Adipocyte (in vitro differentiated cells): ENCODE measurements at regions not wholly inside any gene's neighbourhood (a gene's known extent, or its start where the extent isn't known, plus 50 kb on each side); places are given as distances from the start of the nearest gene placed in this dataset.

ENCODE experiments used
- DNase-seq: peaks from one replicate; pipeline ENCODE4 v3.0.0-alpha.2; 2015; ENCODE audit warnings: low read depth
- H3K27me3 ChIP-seq: replicated peaks from 2 replicates; pipeline ENCODE4 v1.7.0; 2013; ENCODE audit warnings: mild to moderate bottlenecking, low read length, moderate library complexity; ENCODE audit not compliant: control insufficient read depth, insufficient read depth
- H3K36me3 ChIP-seq: 2 replicates; pipeline ENCODE4 v1.7.0; 2013; ENCODE audit warnings: low read length, mild to moderate bottlenecking, moderate library complexity; ENCODE audit not compliant: control insufficient read depth, insufficient read depth, severe bottlenecking
- H3K4me1 ChIP-seq: 2 replicates; pipeline ENCODE4 v1.7.0; 2013; ENCODE audit warnings: mild to moderate bottlenecking, low read length, moderate library complexity; ENCODE audit not compliant: control insufficient read depth, insufficient read depth
- H3K4me3 ChIP-seq: 2 replicates; pipeline ENCODE4 v1.7.0; 2013; ENCODE audit warnings: mild to moderate bottlenecking, low read length, moderate library complexity
- H3K9ac ChIP-seq: 2 replicates; pipeline ENCODE4 v1.7.0; 2013; ENCODE audit warnings: mild to moderate bottlenecking, low read length, moderate library complexity
- H3K9me3 ChIP-seq: 2 replicates; pipeline ENCODE4 v1.7.0; 2013; ENCODE audit warnings: mild to moderate bottlenecking, low read length, moderate library complexity; ENCODE audit not compliant: control insufficient read depth

DNA sequence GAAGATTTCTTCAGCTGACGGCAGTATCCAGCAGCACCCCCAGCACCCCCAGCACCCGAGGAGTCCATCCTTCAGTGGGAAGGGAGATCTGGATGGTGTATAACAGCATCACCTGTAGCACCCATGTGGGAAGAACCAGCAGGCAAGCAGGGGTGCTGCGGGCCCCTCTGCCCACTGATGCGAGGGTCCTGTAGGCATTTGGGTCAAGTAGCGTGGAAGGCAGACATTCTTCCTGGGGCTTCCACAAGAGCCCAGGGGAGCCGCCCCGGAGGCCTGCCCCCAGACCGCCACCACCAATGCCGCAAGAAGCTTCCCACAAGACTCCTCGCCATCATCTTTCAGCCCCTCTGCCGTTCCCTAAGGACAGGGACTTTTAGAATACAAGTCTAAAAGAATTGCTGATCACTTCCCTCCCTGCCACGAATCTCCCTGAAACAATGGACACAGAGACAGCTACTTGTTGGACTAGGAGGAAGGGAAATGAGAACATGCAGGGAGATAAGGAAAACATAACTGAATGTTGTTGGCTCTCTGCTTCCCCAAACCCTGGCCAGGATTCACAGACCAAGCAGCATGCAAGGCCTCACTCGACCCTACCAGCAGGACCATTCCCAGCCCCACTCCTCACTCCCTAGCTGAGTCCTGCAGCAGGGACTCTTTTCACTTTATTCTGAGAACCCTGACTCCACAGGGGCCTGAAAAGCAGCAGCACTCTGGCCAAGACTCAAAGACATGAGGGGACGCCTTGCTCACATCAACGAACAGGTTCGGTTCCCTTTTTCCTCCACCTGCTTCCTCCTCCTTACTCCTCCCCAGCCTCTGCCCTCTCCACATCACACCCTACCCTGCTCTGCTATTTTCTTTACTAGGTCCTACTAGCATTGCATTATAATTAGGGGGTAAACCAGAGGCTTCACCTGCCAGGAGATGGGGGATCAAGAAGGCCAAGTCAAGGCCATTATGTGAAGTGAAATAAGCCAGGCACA, 164.5 kb downstream of the HERPUD2 start:
- Histone ChIP-seq H3K9me3 (no peaks in the 10 kb centered on the region), H3K4me3 (no peak overlapping the region), H3K4me1 (peaks cover 4% of the 10 kb centered on the region), H3K36me3 (no peaks in the 10 kb centered on the region), H3K9ac (no peak overlapping the region), H3K27me3 (peaks cover 59% of the 10 kb centered on the region)
- DNase-seq, result no peak

DNA sequence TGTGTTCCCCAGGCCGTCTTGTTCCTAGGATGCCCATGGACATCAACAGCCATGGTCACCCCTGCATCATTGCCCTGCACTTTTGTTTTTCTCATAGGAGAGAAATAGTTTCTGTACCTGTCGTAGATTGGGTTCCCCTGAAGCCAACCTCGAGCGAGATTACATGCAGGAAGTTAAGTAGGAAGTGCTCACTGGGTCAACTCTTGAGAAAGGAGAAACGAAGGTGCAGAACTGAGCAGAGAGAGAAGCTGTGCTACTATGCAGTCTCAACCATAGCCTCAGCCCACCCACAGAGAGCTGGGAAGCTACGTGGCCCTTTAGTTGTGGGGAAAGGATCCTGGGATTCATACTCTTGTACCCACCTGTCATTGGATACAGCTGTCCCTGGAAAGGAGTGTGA, 165.2 kb downstream of the HERPUD2 start:
- H3K9me3 ChIP-seq, result no peaks in the 10 kb centered on the region
- DNase-seq, result no peak
- H3K4me1 ChIP-seq, result peaks cover 4% of the 10 kb centered on the region
- H3K27me3 ChIP-seq, result peaks cover 63% of the 10 kb centered on the region
- H3K9ac ChIP-seq, result no peak overlapping the region
- H3K4me3 ChIP-seq, result no peak overlapping the region
- no peaks in the 10 kb centered on the region for H3K36me3 ChIP-seq

DNA sequence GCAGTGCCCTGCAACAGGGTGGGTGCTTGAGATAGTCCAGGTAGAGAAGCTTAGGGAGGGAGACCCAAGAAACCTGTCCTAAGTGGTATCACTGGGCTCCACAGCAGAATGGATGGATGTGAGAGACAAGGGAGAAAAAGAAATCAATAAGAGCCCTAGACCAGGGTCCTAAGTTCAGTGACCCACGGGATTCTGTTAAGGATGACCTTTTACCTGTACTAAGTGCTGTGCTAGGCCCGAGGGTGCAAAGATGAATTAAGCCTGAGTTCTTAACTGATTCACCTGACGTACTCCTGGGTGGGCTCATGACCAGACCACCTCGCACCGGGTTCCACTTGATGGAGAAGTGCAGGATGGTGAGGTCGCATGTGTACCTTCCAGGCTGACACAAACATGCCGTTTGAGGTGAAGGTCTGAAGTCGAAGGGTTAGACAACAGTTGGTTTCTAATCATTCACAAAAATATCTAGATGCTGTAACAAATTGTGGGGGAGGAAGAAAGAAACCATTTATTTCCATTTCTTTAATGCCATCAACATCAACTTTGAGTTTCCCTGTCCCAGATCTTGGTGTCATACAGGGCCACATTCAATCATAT, 166.5 kb downstream of the HERPUD2 start:
- no peaks in the 10 kb centered on the region for H3K9me3 ChIP-seq
- H3K27me3 ChIP-seq, result peaks cover 73% of the 10 kb centered on the region
- DNase-seq, result no peak
- peaks cover 3% of the 10 kb centered on the region for H3K4me1 ChIP-seq
- H3K4me3 ChIP-seq, result no peak overlapping the region
- H3K36me3 ChIP-seq, result no peaks in the 10 kb centered on the region
- no peak overlapping the region for H3K9ac ChIP-seq

DNA sequence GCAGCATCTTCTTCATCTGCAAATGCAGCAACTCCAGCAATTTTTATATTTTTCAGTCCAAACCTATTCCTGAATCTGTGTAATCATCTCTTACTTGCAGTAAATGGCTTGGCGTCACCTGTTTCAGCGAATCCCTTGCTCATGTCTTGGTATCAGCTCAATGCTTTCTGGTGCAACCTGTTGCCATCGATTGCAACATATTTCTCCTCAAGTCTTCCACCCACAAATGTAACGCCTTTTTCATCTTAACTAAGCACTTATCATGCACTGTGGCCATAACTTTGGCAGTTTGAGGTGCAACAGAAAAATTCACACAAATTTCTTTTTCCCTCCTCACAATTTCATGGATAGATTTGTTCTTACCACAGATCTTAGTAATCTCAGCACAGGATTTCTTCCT, 168.3 kb downstream of the HERPUD2 start:
- Histone ChIP-seq H3K27me3 (peaks cover 72% of the 10 kb centered on the region), H3K9me3 (no peaks in the 10 kb centered on the region)

DNA sequence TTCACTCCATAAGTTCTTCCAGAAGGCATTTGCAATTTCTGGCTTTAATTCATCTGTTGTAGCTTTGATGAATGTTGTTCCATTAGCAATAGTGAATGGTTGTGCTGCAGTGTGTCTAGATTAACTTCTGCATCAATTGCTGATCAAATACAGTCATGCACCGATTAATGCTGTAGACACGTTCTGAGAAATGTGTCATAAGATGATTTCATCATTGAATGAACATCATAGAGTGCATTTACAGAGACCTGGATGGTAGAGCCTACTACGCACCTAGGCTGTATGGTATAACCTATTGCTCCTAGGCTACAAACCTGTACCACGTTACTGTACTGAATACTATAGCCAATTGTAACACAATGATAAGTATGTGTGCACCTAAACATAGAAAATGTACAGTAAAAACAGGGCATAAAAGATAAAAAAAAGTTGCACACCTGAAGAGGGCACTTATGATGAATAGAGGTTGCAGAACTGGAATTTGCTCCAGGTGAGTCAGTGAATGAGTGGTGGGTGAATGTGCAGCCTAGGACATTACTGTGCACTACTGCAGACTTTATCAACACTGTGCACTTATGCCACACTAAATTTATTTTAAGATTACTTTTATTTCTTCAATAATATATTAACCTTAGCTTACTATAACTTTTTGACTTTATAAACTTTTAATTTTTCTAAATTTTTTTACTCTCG, 170.7 kb downstream of the HERPUD2 start:
- Histone ChIP-seq H3K36me3 (no peaks in the 10 kb centered on the region), H3K9me3 (no peaks in the 10 kb centered on the region), H3K27me3 (peaks cover 56% of the 10 kb centered on the region), H3K4me3 (no peak overlapping the region), H3K9ac (no peak overlapping the region), H3K4me1 (peaks cover 8% of the 10 kb centered on the region)
- DNase-seq, result no peak

More for the DNA sequence above, 168.3 kb downstream of the HERPUD2 start:
- no peak overlapping the region for H3K4me3 ChIP-seq
- DNase-seq, result no peak
- H3K4me1 ChIP-seq, result no peaks in the 10 kb centered on the region
- no peaks in the 10 kb centered on the region for H3K36me3 ChIP-seq
- no peak overlapping the region for H3K9ac ChIP-seq

DNA sequence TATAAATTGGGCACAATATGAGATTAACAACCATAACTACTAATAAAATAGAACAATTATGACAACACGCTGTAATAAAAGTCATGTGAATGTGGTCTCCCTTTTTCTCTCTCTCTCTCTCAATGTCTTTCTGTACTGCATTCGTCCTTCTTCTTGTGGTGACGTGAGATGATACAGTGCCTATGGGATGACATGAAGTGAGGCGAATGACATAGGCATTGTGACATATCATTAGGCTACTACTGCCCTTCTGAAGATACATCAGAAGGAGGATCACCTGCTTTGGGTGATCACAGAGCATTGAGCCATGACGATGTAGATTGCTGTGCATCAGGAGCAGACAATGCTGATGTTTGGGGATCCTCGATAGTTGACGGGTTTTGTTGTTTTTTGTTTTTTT, 171.6 kb downstream of the HERPUD2 start:
- H3K27me3 ChIP-seq, result peaks cover 57% of the 10 kb centered on the region

DNA sequence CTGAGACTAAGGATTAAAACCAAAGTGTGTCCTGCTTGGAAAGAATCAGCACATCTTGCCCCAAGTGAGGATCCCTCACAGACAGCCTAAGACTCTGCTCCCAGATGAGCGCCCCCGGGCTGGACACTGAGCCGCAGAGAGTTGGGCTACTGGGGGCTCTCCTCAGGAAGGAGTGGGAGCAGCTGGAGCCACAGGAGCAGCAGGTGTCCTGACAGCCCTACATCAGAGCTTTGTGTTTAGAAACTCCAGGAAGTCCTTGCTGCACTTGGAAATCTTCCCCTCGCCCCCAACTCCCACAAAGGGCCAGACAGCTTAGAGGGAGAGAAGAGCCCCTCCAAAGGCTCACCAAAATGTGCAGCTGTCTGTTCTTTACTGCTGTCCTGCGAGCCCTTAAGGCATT, 172.2 kb downstream of the HERPUD2 start:
- Histone ChIP-seq H3K27me3 (peaks cover 57% of the 10 kb centered on the region), H3K4me1 (peaks cover 8% of the 10 kb centered on the region), H3K9me3 (no peaks in the 10 kb centered on the region), H3K9ac (no peak overlapping the region), H3K4me3 (no peak overlapping the region), H3K36me3 (no peaks in the 10 kb centered on the region)
- DNase-seq, result no peak

More for the DNA sequence above, 171.6 kb downstream of the HERPUD2 start:
- H3K36me3 ChIP-seq, result no peaks in the 10 kb centered on the region
- no peak for DNase-seq
- no peak overlapping the region for H3K9ac ChIP-seq
- no peaks in the 10 kb centered on the region for H3K9me3 ChIP-seq
- peaks cover 8% of the 10 kb centered on the region for H3K4me1 ChIP-seq
- H3K4me3 ChIP-seq, result no peak overlapping the region

DNA sequence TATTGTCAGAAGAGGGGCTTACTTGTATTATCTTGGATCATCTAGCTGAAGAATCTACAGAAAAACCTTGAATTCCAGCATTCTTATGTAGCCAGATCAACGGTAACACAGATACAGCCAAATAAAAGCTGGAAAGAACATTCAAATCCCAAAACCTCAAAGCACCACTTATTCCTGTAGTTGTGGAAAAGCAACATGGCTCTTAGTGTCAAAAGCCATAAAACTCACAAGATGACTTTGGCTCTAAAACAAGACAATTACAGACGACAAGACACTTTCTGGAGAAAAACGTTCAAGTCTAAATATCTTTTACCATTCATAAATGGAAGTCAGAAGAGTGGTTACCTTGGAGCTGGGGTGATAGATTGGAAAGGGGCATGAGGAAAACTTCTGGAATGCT, 173.0 kb downstream of the HERPUD2 start:
- no peak for DNase-seq
- Histone ChIP-seq H3K9me3 (no peaks in the 10 kb centered on the region), H3K4me3 (no peak overlapping the region), H3K36me3 (no peaks in the 10 kb centered on the region), H3K4me1 (peaks cover 8% of the 10 kb centered on the region), H3K9ac (no peak overlapping the region), H3K27me3 (peaks cover 57% of the 10 kb centered on the region)

DNA sequence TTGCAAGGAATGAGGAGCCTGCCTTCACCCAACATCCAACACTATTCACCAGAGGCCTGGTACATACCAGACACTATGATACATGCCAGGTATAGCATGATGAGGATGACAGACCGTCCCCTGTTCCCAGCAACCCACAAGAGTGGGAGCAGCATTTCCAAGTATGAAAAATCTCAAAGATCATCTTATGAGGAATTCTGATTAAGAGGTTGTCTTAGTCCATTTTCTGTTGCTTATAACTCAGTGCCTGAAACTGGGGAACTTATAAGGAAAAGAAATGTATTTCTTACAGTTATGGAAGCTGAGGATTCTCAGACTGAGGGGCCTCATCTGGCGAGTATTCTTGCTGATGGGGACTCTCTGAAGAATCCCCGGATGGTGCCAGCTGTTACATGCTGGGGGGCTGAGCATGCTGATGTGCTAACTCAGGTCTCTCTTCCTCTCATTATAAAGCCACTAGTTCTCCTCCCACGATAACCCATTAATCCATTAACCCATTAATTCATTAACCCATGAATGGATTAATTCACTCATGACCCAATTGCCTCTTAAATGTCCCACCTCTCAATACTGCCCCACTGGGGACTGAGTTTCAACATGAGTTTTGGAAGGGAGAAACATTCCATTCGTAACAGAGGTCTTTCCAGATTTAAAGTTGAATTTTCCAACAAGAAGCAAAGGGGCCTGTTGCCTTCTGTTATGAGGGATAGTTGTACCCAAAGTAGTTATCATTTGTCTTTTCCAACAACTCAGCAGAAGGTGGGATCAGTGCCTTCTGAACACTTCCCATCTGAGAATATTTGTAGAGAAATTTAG, 173.9 kb downstream of the HERPUD2 start:
- no peaks in the 10 kb centered on the region for H3K36me3 ChIP-seq
- peaks cover 56% of the 10 kb centered on the region for H3K27me3 ChIP-seq
- peaks cover 8% of the 10 kb centered on the region for H3K4me1 ChIP-seq
- no peak overlapping the region for H3K9ac ChIP-seq
- no peak for DNase-seq
- no peak overlapping the region for H3K4me3 ChIP-seq
- no peaks in the 10 kb centered on the region for H3K9me3 ChIP-seq

DNA sequence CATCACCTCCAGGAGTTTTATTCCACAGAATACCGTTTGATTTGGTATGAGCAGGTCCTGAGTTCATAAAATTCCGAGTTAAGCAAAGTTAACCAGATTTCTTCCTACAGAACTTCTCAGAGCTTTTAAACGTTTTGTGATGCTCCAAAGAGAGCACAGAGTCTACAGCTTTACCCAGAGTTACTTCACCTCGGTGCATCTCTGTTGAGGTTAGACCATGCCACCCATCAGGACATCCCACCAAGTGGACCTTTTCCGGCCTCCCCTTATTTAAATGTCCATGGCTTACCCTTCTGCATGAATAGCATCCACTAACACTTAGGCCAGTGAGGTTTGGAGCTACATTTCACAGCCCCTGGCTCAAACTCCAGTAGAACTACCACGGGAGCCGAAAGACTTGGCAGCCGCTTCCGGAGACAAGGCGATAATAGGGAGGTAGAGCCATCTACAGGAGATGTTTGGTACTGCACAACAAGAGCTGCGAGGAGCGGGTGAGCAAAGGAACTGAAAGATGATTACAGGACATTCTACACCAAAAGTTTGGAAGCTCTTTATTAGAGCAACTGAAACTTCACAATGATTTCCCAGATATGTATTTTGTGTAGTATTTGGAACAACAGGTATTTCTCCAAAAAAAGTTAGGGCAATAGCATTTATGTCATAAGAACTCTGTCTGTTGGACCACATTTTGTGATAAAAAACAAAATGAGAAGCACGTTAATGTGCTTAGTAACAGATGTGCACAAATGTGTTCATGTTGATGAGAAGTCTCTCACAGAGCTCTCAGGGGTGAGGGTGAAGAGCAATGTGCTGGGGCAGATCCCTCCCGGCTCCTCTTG, 174.7 kb downstream of the HERPUD2 start:
- DNase-seq, result peak; percentile 77
- Histone ChIP-seq H3K27me3 (peaks cover 54% of the 10 kb centered on the region), H3K4me3 (no peak overlapping the region), H3K9me3 (no peaks in the 10 kb centered on the region), H3K36me3 (no peaks in the 10 kb centered on the region), H3K4me1 (peaks cover 8% of the 10 kb centered on the region), H3K9ac (no peak overlapping the region)
